ENCODE measurements at regions not wholly inside any gene's neighbourhood (a gene's known extent, or its start where the extent isn't known, plus 50 kb on each side); places are given as distances from the start of the nearest gene placed in this dataset.

DNA sequence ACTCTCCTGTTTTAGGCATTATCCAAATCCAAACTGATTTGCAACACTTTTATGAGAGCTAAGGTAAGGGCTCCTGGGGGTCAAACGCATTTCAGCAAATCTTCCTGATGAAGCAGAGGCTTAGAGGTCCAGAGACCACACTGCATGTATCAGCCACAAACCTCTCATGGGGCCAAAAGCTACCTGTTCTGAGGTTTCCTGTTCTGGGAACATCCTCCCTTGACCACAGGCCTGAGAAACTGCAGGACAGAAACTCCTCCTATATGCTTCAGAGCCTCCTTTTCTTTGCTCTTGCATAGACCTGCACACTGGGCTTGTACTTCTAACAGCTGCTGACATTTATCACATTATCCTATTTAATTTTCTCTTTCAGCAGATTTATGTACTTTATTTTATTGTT is 92.6 kb downstream of the OR2K2 start:
- no peaks in the 10 kb centered on the region for H3K27me3 Mint-ChIP-seq (ENCODE audit: insufficient read depth)
- no peak overlapping the region for H3K27ac Mint-ChIP-seq
- no peaks in the 10 kb centered on the region for H3K36me3 Mint-ChIP-seq (ENCODE audit: low read depth)
- TF ChIP-seq, protein P1, sequence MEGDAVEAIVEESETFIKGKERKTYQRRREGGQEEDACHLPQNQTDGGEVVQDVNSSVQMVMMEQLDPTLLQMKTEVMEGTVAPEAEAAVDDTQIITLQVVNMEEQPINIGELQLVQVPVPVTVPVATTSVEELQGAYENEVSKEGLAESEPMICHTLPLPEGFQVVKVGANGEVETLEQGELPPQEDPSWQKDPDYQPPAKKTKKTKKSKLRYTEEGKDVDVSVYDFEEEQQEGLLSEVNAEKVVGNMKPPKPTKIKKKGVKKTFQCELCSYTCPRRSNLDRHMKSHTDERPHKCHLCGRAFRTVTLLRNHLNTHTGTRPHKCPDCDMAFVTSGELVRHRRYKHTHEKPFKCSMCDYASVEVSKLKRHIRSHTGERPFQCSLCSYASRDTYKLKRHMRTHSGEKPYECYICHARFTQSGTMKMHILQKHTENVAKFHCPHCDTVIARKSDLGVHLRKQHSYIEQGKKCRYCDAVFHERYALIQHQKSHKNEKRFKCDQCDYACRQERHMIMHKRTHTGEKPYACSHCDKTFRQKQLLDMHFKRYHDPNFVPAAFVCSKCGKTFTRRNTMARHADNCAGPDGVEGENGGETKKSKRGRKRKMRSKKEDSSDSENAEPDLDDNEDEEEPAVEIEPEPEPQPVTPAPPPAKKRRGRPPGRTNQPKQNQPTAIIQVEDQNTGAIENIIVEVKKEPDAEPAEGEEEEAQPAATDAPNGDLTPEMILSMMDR (IDR thresholded peaks at IDR 0.05) = no peak
- no peak for DNase-seq
- H3K4me3 Mint-ChIP-seq = no peak overlapping the region
- no peaks in the 10 kb centered on the region for H3K9me3 Mint-ChIP-seq
- H3K4me1 Mint-ChIP-seq (ENCODE audit: low read depth) = 0 out of 2 replicates have a peak, but pooled peaks cover 5% of the 10 kb centered on the region

DNA sequence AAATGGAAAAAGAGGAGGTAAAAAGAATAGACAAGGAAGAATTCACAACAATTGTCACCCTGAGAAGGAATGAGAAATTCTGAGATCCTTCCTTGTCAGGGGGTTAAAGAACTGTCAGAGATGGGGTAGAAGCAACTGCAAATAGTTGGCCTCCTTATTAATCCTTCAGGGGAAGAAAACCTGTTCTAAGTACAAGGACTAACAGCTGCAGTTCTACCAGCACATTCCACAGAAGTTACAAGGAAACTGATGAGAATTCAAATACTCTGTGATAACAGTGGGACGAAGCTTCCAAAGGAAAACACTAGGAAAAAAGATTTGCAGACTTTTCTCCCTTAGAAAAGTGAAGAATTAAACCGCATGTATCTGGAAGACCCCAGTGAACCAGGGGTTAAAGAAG is 93.7 kb downstream of the OR2K2 start:
- Mint-ChIP-seq H3K4me1 (ENCODE audit: low read depth) (0 out of 2 replicates have a peak, but pooled peaks cover 5% of the 10 kb centered on the region), H3K9me3 (no peaks in the 10 kb centered on the region), H3K27me3 (ENCODE audit: insufficient read depth) (no peaks in the 10 kb centered on the region), H3K36me3 (ENCODE audit: low read depth) (no peaks in the 10 kb centered on the region), H3K27ac (no peak overlapping the region), H3K4me3 (no peak overlapping the region)
- TF ChIP-seq, protein P1 (IDR thresholded peaks at IDR 0.05) = no peak
- DNase-seq = no peak

DNA sequence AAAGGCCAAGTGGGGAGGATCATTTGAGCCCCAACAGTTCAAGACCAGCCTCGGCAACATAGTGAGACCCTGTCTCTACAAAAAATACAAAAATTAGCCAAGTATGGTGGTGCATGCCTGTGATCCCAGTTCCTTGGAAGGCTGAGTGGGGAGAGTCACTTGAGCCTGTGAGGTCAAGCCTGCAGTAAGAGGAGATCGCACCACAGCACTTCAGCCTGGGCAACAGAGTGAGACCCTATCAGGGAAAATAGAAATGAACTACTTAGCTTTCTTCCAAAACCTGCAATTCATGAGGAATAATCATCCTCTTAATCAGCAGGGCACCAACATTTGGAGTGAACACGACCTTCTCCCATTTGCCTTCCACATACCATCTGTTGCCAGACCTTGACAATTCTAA is 96.1 kb downstream of the OR2K2 start:
- Mint-ChIP-seq H3K4me1 (ENCODE audit: low read depth) (0 out of 2 replicates have a peak, but pooled peaks cover 5% of the 10 kb centered on the region), H3K36me3 (ENCODE audit: low read depth) (no peaks in the 10 kb centered on the region), H3K9me3 (no peaks in the 10 kb centered on the region), H3K4me3 (no peak overlapping the region), H3K27me3 (ENCODE audit: insufficient read depth) (no peaks in the 10 kb centered on the region), H3K27ac (no peak overlapping the region)
- TF ChIP-seq, protein P1 (IDR thresholded peaks at IDR 0.05) = no peak
- DNase-seq = no peak

DNA sequence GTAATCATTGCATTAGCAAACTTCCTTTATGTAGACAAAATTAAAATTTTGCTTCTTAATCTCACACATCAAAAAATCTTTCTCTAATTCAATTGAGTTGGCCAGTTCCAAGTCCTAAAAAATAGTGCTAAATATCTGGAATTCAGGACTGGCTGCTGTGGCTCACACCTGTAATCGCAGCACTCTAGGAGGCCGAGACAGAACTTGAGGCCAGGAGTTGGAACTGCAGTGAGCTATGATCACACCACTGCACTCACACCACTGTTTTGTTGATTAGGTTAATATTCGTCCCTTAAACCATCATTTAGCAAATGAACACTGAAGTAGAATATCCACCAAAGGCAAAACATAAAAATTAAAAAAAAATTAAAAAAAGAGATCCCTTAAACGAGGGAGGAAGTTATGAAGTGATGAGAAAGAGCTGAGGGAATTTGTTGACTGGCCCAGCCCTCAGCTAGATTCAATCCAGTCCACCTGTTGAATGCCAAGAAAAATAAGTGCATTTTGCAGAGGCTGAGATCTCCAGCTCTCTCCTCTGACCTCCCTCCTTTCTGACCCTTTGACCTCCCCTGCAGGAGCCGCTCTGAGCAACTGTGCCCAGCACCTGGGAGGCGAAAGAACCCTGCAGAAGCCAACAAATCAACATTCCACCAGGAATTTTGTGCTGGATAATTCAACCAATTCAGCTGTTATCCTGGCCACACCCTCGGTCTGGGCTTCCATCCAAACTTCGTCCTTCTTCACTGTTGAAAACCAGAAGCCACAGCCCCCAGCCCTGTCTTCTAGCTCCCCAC is 96.8 kb downstream of the OR2K2 start:
- 0 out of 2 replicates have a peak, but pooled peaks cover 5% of the 10 kb centered on the region for H3K4me1 Mint-ChIP-seq (ENCODE audit: low read depth)
- TF ChIP-seq, protein P1 (IDR thresholded peaks at IDR 0.05) = no peak
- no peaks in the 10 kb centered on the region for H3K36me3 Mint-ChIP-seq (ENCODE audit: low read depth)
- no peak overlapping the region for H3K27ac Mint-ChIP-seq
- no peaks in the 10 kb centered on the region for H3K27me3 Mint-ChIP-seq (ENCODE audit: insufficient read depth)
- H3K4me3 Mint-ChIP-seq = no peak overlapping the region
- H3K9me3 Mint-ChIP-seq = no peaks in the 10 kb centered on the region
- DNase-seq = no peak

DNA sequence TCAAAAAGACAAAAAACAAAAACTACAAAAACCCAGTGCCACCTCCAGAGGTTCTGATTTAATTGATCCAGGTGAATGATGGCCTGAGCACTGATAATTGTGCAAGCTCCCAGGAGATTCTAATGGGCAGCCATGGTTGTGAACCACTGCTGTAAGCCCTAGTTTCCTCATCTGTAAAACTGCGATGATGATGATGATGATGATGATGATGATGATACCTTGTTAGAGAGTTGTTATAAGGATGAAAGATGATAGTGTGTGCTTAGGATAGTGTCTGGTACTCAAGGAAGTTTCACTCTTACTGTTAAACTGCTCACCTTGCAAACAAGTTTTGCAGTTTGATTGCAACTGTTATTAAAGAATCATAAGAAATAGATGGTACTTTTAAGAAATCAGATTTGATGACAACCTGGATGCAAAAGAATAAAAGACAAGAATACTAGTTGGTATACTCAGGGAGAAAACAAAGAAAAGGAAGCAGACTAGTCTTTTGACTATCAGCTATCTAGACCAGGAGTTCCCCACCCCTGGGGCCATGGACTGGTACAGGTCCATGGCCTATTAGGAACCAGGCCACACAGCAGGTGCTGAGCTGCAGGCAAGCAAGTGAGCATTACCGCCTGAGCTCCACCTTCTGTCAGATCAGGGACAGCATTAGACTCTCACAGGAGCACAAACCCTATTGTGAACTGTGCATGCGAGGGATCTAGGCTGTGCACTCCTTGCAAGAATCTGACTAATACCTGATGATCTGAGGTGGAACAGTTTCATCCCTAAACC is 98.0 kb downstream of the OR2K2 start:
- Mint-ChIP-seq H3K4me1 (ENCODE audit: low read depth) (0 out of 2 replicates have a peak, but pooled peaks cover 5% of the 10 kb centered on the region), H3K36me3 (ENCODE audit: low read depth) (no peaks in the 10 kb centered on the region), H3K4me3 (no peak overlapping the region), H3K9me3 (no peaks in the 10 kb centered on the region), H3K27ac (no peak overlapping the region), H3K27me3 (ENCODE audit: insufficient read depth) (no peaks in the 10 kb centered on the region)
- no peak for DNase-seq
- TF ChIP-seq, protein P1 (IDR thresholded peaks at IDR 0.05) = no peak

All from HFFc6 (cell line).